HEK293 (cell line): ENCODE measurements at regions not wholly inside any gene's neighbourhood (a gene's known extent, or its start where the extent isn't known, plus 50 kb on each side); places are given as distances from the start of the nearest gene placed in this dataset.

Experiments
- CTCF ChIP-seq: fragments of 450-650 bp; formaldehyde crosslinking; IDR thresholded peaks from 2 replicates; pipeline ENCODE4 v1.5.1; 2016; ENCODE audit warnings: missing biosample characterization, missing genetic modification characterization
- HIC1 ChIP-seq: fragments of 450-650 bp; formaldehyde crosslinking; IDR thresholded peaks from 2 replicates; pipeline ENCODE4 v1.5.1; 2016; ENCODE audit warnings: missing biosample characterization, missing genetic modification characterization
- KLF1 ChIP-seq: fragments of 450-650 bp; formaldehyde crosslinking; IDR thresholded peaks from 2 replicates; pipeline ENCODE4 v1.5.1; 2016; ENCODE audit warnings: missing biosample characterization, missing genetic modification characterization
- ZNF121 ChIP-seq: fragments of 450-650 bp; formaldehyde crosslinking; IDR thresholded peaks from 2 replicates; pipeline ENCODE4 v1.5.1; 2016; ENCODE audit warnings: missing biosample characterization, missing genetic modification characterization
- ZNF274 ChIP-seq, 2 experiments: fragments of 200-500 bp in 1 of 2; fragments of 450-650 bp in 1 of 2; sonication (Bioruptor generic) in 1 of 2; formaldehyde crosslinking in 1 of 2; IDR thresholded peaks; 2 replicates each; pipeline versions ENCODE4 v1.5.1 to v1.6.1; 2014 to 2016; ENCODE audit warnings: borderline replicate concordance in 1 of 2, inconsistent platforms in 1 of 2, low read length in 1 of 2, missing biosample characterization in 1 of 2, missing genetic modification characterization in 1 of 2
- ZNF302 ChIP-seq: fragments of 450-650 bp; formaldehyde crosslinking; IDR thresholded peaks from 2 replicates; pipeline ENCODE4 v1.5.1; 2016; ENCODE audit warnings: missing biosample characterization, missing genetic modification characterization, low read depth
- ZNF335 ChIP-seq: fragments of 450-650 bp; formaldehyde crosslinking; conservative IDR thresholded peaks from 2 replicates; pipeline ENCODE4 v1.5.1; 2016; ENCODE audit warnings: missing biosample characterization, missing genetic modification characterization
- ZNF423 ChIP-seq: fragments of 450-650 bp; formaldehyde crosslinking; IDR thresholded peaks from 2 replicates; pipeline ENCODE4 v1.5.1; 2016; ENCODE audit warnings: missing biosample characterization, missing genetic modification characterization
- ZNF785 ChIP-seq: fragments of 450-650 bp; formaldehyde crosslinking; IDR thresholded peaks from 2 replicates; pipeline ENCODE4 v1.5.1; 2016; ENCODE audit warnings: missing biosample characterization, missing genetic modification characterization
- ZSCAN23 ChIP-seq: fragments of 450-650 bp; formaldehyde crosslinking; IDR thresholded peaks from 2 replicates; pipeline ENCODE4 v1.5.1; 2016; ENCODE audit warnings: missing biosample characterization, missing genetic modification characterization
- TF ChIP-seq, protein P1 (sequence below): fragments of 450-650 bp; formaldehyde crosslinking; IDR thresholded peaks from 2 replicates; pipeline ENCODE4 v1.5.1; 2016; ENCODE audit warnings: missing biosample characterization, missing genetic modification characterization

DNA sequence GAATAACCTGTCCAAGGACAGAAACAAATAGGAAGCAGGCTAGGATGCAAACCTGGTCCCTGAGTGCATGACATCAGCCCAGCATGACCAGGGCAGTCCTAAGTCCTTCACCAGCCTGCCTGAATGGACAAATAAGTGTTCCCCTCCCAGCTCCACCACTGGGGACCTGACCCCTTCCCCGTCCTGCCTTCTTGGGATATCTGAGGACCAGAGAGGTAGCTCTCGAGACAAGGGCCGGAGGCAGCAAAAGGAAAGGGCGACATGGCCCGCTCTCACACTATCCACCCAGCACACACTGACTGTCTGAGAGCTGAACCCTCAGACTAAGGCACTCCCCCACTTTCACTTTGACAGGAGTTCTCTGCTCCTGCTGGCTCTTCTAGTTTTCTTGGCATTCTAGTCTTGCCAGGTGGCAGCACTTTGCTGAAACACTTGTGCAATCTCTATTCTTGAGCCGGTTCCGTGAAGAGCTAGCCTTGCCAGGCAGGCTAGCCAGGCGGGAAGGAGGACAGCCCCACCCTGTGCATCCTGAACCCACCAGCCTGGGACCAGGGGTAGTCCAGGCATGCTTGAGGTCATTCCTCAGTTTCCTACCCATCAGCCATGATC is 251.1 kb upstream of the RAB4A start:
- TF ChIP-seq ZSCAN23 (tag by site-specific recombination): no peak
- no peak for TF ChIP-seq ZNF423
- TF ChIP-seq ZNF335: no peak
- no peak for TF ChIP-seq CTCF
- TF ChIP-seq KLF1 (tag by site-specific recombination): no peak
- no peak for TF ChIP-seq HIC1 (tag by site-specific recombination)
- no peak for TF ChIP-seq ZNF121 (tag by site-specific recombination)
- TF ChIP-seq, protein P1, sequence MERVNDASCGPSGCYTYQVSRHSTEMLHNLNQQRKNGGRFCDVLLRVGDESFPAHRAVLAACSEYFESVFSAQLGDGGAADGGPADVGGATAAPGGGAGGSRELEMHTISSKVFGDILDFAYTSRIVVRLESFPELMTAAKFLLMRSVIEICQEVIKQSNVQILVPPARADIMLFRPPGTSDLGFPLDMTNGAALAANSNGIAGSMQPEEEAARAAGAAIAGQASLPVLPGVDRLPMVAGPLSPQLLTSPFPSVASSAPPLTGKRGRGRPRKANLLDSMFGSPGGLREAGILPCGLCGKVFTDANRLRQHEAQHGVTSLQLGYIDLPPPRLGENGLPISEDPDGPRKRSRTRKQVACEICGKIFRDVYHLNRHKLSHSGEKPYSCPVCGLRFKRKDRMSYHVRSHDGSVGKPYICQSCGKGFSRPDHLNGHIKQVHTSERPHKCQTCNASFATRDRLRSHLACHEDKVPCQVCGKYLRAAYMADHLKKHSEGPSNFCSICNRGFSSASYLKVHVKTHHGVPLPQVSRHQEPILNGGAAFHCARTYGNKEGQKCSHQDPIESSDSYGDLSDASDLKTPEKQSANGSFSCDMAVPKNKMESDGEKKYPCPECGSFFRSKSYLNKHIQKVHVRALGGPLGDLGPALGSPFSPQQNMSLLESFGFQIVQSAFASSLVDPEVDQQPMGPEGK (tag by site-specific recombination): no peak
- no peak for TF ChIP-seq ZNF274 (IDR thresholded peaks at IDR 0.05; ENCODE audit: low read length)
- TF ChIP-seq ZNF274 (tag by site-specific recombination; IDR thresholded peaks at IDR 0.05; ENCODE audit: borderline replicate concordance): no peak
- no peak for TF ChIP-seq ZNF785 (tag by site-specific recombination)
- no peak for TF ChIP-seq ZNF302 (tag by site-specific recombination)
